ENCODE measurements at regions not wholly inside any gene's neighbourhood (a gene's known extent, or its start where the extent isn't known, plus 50 kb on each side); places are given as distances from the start of the nearest gene placed in this dataset.

DNA sequence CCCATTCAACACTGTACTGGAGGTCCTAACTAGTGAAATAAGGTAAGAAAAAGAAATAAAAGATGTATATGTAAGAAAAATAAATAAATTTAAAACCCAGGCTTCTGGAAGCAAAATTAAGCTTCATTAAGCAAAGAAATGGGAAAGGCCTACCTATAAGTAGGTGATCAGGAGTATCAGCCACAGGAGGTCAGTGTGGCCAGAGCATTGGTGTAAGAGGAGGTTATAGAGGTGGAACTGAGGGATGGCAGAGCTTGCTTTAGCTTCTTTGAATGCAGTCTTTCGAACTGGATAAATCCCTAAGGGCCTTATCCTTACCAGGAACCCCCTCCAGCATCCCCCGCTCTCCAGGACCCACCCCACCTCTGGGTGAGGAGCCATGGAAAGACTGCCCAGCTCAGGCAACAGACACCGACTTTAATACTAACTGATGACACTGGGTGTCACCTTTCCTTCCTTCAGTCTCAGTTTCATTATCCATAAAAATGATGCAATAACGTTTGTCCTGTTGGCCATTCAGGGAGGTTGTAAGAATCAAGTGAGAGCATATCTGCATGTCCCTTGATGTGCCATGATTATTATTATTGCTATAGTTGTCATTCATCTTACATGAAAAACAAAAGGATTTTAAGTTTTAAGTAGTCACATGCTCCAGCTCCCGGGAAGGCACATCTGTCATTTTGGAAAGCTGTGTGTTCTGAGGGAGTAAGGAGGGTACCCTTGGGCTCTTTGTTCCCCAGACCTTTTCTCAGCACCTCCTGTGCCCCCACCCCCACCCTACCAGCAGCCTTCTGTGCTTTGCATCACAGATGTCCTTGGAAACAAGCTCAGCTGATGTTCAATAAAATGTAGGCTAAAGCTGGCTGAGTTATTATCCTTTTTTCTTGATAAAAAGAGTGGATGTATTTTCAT, 50.8 kb upstream of the CTNNA1 start:
- DNase-seq (ENCODE audit: low spot score) = no peak
- TF ChIP-seq, protein P1, sequence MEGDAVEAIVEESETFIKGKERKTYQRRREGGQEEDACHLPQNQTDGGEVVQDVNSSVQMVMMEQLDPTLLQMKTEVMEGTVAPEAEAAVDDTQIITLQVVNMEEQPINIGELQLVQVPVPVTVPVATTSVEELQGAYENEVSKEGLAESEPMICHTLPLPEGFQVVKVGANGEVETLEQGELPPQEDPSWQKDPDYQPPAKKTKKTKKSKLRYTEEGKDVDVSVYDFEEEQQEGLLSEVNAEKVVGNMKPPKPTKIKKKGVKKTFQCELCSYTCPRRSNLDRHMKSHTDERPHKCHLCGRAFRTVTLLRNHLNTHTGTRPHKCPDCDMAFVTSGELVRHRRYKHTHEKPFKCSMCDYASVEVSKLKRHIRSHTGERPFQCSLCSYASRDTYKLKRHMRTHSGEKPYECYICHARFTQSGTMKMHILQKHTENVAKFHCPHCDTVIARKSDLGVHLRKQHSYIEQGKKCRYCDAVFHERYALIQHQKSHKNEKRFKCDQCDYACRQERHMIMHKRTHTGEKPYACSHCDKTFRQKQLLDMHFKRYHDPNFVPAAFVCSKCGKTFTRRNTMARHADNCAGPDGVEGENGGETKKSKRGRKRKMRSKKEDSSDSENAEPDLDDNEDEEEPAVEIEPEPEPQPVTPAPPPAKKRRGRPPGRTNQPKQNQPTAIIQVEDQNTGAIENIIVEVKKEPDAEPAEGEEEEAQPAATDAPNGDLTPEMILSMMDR (IDR thresholded peaks at IDR 0.05; ENCODE audit: extremely low read depth, missing control alignments) = no peak

DNA sequence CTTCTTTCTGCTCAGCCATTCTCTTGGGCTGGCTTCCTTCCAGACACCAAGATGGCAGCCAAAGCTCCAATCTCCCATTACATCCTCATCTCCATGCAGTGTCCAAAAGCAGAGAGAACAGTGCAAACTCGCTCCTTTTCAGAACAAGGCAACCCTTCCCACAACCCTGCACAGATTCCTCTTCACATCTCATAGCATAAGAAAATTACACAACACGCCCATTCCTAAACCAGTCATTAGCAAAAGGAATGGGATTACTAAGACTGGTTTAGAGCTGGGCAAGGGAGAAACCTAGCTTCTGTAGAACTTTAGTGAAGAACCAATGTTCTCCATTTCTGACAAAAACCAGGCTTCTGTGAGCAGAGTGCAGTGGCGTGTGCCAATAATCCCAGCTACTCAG, 51.5 kb upstream of the CTNNA1 start:
- DNase-seq (ENCODE audit: low spot score) = no peak
- TF ChIP-seq, protein P1 (IDR thresholded peaks at IDR 0.05; ENCODE audit: extremely low read depth, missing control alignments) = no peak

DNA sequence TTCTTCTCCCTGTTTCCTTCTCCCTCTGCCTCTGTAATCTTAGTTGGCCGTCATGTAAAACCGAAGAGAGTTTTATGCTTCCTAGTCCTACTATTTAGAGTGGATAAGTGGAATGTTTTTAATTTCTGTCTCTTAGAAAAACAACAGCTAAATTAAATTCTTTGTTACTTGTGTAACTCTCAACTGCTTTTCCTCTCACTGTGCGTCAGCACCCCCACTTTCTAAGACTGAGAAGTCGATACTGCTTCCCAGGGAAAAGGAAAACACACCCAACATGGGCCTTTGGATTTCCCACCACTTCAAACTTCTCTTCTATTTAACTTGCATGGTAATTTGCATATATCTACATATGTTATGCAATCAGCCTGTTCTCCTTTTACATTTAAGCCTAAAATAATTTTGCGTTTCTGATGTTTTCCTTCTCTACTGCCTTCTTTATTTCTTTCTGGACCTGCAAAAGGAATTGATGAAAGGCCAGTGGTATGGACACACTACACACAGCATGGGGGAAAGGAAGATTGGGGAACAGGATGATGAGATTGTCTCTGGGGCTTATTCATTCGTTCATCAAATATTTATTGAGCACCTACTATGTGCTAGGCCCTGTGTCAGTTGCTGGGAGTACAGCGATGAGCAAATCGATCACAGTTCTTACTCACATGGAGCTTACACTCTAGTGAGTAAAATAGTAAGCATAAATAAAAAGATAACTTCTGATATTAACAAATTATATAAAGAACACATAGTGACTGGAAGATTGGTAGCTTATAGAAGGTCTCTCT, 52.5 kb upstream of the CTNNA1 start:
- TF ChIP-seq, protein P1 (IDR thresholded peaks at IDR 0.05; ENCODE audit: extremely low read depth, missing control alignments) = no peak
- DNase-seq (ENCODE audit: low spot score) = no peak

DNA sequence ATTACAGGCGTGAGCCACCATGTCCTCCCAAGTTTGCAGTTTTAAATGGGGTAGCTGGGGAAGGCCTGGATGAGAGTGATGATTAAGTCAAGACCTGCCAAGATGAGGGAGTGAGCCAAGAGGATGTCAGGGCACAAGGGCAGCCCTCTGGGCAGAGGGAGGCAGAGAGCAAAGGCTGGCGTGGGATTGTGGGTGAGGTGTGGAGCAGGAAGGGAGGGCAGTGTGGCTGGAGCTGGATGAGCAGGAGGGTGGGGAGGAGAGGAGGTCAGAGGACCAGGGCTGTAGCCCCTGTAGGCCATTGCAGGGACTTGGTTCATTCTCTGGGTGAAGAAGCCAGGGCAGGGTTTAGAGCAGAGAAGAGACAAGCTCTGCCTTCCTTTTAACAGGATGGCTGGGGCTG, 53.7 kb upstream of the CTNNA1 start:
- TF ChIP-seq, protein P1 (IDR thresholded peaks at IDR 0.05; ENCODE audit: extremely low read depth, missing control alignments) = no peak
- no peak for DNase-seq (ENCODE audit: low spot score)

DNA sequence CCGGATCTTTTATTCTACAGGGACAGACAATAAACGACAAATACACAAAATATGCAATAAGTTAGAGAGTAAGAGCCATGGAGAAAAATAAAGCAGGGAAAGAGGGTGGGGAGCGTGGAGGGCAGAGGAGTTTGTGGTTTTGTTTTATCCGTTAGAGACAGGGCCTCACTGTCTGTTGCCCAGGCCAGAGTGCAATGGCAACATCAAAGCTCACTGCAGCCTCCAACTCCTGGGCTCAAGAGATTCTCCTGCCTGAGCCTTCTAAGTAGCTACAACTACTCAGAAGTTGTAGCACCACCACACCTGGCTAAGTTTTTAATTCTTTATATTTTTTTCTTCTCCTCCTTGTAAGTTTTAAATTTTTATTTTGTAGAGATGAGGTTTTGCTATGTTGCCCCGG, 54.5 kb upstream of the CTNNA1 start:
- TF ChIP-seq, protein P1 (IDR thresholded peaks at IDR 0.05; ENCODE audit: extremely low read depth, missing control alignments) = no peak
- no peak for DNase-seq (ENCODE audit: low spot score)

DNA sequence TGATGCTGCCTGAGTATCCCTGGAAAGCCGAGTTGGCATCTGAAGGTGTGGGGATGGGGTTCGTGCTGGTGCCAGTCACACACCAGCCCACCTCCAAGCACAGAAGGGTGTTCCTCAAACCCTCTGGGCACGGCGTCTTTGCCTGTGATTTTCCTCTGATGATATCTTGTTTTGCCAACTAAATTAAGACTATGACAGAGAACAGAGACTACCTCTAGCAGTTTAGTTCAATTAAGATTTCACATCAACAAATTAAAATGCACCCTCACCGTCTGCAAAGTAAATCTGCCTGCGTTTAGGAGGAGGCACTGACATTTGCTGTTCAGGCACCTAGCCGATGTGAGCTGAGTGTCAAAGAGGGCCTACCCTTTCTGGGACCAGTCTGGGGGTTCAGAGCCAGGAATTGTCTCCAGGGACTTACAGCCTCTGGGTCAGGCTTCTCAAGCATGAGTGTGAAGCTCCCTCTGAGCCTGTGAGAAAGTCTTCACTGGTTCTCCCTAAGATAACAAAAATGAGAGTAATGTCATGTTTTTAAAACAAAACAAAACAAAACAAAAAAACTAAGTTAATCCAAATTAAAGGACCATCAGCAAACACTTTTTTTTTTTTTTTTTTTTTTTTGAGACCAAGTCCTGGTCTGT, 55.4 kb upstream of the CTNNA1 start:
- no peak for DNase-seq (ENCODE audit: low spot score)
- TF ChIP-seq, protein P1 (IDR thresholded peaks at IDR 0.05; ENCODE audit: extremely low read depth, missing control alignments) = no peak
